ENCODE measurements at regions not wholly inside any gene's neighbourhood (a gene's known extent, or its start where the extent isn't known, plus 50 kb on each side); places are given as distances from the start of the nearest gene placed in this dataset.

DNA sequence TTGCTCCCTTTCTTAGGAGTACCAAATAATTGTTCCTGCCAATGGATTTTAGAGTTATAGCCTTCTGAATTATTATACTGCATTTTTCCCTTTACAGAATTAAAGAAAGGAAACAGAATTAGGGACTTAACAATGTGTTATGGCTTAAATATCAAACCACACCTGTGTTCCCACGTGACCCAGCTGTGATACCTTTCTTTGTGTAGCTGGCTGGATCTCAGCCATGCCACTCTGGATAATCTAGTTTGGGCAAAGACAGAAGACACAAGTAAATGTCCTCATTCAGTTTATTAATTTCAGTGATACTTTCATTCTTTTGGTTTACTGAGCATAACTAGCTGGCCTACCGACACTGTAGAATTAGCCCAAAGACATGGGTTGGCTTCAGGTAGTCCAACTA, 417.2 kb upstream of the ADAMTS16 start:
- Histone ChIP-seq H3K27ac (no peak overlapping the region), H3K27me3 (no peaks in the 10 kb centered on the region), H3K9ac (ENCODE audit: low read depth in 2 of 2, low read length in 2 of 2) (no peak overlapping the region), H3K4me3 (no peak overlapping the region), H3K36me3 (no peaks in the 10 kb centered on the region), H3K4me1 (no peaks in the 10 kb centered on the region), H3K9me3 (no peaks in the 10 kb centered on the region)
- no peak for DNase-seq
- TF ChIP-seq, protein P1, sequence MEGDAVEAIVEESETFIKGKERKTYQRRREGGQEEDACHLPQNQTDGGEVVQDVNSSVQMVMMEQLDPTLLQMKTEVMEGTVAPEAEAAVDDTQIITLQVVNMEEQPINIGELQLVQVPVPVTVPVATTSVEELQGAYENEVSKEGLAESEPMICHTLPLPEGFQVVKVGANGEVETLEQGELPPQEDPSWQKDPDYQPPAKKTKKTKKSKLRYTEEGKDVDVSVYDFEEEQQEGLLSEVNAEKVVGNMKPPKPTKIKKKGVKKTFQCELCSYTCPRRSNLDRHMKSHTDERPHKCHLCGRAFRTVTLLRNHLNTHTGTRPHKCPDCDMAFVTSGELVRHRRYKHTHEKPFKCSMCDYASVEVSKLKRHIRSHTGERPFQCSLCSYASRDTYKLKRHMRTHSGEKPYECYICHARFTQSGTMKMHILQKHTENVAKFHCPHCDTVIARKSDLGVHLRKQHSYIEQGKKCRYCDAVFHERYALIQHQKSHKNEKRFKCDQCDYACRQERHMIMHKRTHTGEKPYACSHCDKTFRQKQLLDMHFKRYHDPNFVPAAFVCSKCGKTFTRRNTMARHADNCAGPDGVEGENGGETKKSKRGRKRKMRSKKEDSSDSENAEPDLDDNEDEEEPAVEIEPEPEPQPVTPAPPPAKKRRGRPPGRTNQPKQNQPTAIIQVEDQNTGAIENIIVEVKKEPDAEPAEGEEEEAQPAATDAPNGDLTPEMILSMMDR (IDR thresholded peaks at IDR 0.05) = no peak
- intact Hi-C loops (cut with DNase I) = no loop called here

DNA sequence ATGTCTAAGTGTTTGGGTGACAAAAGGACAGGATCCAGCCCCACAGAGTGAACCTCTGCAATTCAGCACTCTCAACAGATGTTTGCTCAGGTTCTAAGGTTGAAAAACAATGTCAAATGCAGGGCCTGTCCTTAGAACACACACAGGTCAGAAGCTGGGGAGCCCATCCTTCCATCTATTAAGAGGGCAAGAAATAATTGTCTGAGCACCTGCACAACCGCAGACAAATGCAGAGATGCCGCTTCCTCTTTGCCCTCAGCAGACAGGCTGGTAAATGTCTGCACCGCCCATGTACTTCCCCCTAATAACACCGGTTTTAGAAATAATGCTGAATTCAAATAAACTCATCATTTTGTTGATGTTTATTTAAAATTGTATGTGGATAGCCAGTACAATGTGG, 414.5 kb upstream of the ADAMTS16 start:
- intact Hi-C loops (cut with DNase I) = no loop called here

DNA sequence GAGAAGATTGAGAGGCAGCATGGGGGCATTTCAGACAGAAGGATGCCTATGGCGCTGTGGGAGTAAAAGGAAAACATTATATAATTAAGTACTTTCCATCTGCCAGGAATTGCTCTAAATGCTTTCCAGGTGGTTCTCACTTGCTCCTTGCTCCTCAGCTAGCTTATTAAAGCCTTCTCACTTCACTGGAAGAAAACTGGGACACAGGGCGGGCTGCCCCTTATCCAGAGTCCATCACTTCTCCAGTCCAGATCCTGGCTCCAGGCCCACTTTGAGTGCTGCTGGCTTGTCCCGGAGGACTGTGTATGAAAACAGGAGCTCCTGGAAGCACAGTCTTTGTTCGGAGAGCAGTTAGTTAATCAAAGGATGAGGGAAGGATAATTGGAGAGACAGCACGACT, 409.9 kb upstream of the ADAMTS16 start:
- H3K4me3 ChIP-seq = no peak overlapping the region
- no peak for DNase-seq
- H3K27me3 ChIP-seq = no peaks in the 10 kb centered on the region
- no peaks in the 10 kb centered on the region for H3K36me3 ChIP-seq
- intact Hi-C loops (cut with DNase I) = no loop called here
- H3K9me3 ChIP-seq = no peaks in the 10 kb centered on the region
- no peaks in the 10 kb centered on the region for H3K4me1 ChIP-seq
- H3K9ac ChIP-seq (ENCODE audit: low read depth in 2 of 2, low read length in 2 of 2) = no peak overlapping the region
- TF ChIP-seq, protein P1 (IDR thresholded peaks at IDR 0.05) = no peak
- no peak overlapping the region for H3K27ac ChIP-seq

More for the DNA sequence above, 414.5 kb upstream of the ADAMTS16 start:
- DNase-seq = no peak
- TF ChIP-seq, protein P1 (IDR thresholded peaks at IDR 0.05) = no peak
- H3K27ac ChIP-seq = no peak overlapping the region
- H3K4me3 ChIP-seq = no peak overlapping the region
- no peaks in the 10 kb centered on the region for H3K27me3 ChIP-seq
- no peaks in the 10 kb centered on the region for H3K4me1 ChIP-seq
- no peak overlapping the region for H3K9ac ChIP-seq (ENCODE audit: low read depth in 2 of 2, low read length in 2 of 2)
- H3K36me3 ChIP-seq = no peaks in the 10 kb centered on the region
- H3K9me3 ChIP-seq = no peaks in the 10 kb centered on the region

DNA sequence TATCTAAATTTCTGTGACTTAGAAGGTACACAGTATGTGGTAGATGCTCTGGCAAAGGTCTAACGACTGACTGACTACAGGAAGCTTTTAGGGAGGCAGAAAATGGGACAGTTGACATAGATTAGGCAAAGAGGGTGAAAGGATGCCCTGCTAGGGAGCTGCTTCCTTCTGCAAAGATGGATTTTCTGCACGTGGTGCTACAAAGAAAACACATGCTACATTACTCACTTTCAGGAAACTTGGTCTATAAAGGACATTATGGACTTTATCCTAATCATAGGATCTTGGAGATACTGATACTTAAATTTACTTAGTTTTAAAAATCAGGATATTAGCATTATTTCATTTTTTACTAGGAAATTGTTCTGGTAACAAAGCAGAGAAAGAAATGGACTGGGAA, 405.8 kb upstream of the ADAMTS16 start:
- no peak overlapping the region for H3K4me3 ChIP-seq
- no peak overlapping the region for H3K9ac ChIP-seq (ENCODE audit: low read depth in 2 of 2, low read length in 2 of 2)
- H3K27ac ChIP-seq = no peak overlapping the region
- H3K36me3 ChIP-seq = no peaks in the 10 kb centered on the region
- intact Hi-C loops (cut with DNase I) = no loop called here
- no peaks in the 10 kb centered on the region for H3K27me3 ChIP-seq
- no peak for DNase-seq
- H3K4me1 ChIP-seq = no peaks in the 10 kb centered on the region
- H3K9me3 ChIP-seq = no peaks in the 10 kb centered on the region
- TF ChIP-seq, protein P1 (IDR thresholded peaks at IDR 0.05) = no peak

DNA sequence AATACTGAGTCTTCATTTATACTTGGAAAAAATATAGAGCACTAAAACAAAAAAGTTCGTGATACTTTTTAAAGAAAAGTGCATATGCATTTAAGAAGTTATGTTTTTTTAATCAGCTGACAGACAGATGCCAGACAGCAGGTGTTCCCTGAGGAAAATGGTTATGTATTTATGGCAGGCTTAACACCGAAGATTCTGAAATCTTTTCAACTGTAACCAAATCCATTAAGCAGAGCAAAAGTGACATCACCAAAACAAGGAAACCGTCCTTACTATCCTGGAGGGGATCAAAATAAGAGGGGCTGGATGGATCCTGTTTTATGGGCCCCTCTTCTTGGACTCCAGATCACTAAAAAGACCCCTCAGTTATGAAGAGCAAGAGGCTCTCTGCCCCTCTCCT, 404.9 kb upstream of the ADAMTS16 start:
- Histone ChIP-seq H3K4me1 (no peaks in the 10 kb centered on the region), H3K9me3 (no peaks in the 10 kb centered on the region), H3K36me3 (no peaks in the 10 kb centered on the region), H3K27me3 (no peaks in the 10 kb centered on the region), H3K27ac (no peak overlapping the region), H3K4me3 (no peak overlapping the region), H3K9ac (ENCODE audit: low read depth in 2 of 2, low read length in 2 of 2) (no peak overlapping the region)
- TF ChIP-seq, protein P1 (IDR thresholded peaks at IDR 0.05) = no peak
- no peak for DNase-seq
- intact Hi-C loops (cut with DNase I) = no loop called here

DNA sequence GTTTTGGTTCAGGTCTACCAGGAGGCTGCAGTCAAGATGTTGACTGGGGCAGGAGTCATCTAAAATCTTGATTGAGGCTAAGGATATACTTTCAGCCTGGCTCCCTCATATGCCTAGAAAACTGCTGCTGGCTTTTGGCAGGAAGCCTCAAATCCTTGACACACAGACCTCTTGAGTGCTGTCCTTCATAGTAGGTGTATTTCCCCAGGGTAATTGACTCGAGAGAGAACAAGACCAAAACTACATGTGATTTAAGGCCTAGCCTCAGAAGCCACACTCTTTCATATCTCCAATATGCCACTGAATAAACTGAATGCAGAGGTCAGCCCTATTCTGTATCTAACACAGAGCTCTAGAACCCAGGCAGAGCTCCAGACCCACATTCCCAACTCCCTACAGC, 402.3 kb upstream of the ADAMTS16 start:
- TF ChIP-seq, protein P1 (IDR thresholded peaks at IDR 0.05) = no peak
- H3K27me3 ChIP-seq = no peaks in the 10 kb centered on the region
- no peaks in the 10 kb centered on the region for H3K9me3 ChIP-seq
- DNase-seq = no peak
- no peaks in the 10 kb centered on the region for H3K4me1 ChIP-seq
- no peak overlapping the region for H3K9ac ChIP-seq (ENCODE audit: low read depth in 2 of 2, low read length in 2 of 2)
- intact Hi-C loops (cut with DNase I) = no loop called here
- H3K4me3 ChIP-seq = no peak overlapping the region
- no peaks in the 10 kb centered on the region for H3K36me3 ChIP-seq
- H3K27ac ChIP-seq = no peak overlapping the region

All from colonic mucosa (tissue), 4 donors.